ENCODE measurements at regions not wholly inside any gene's neighbourhood (a gene's known extent, or its start where the extent isn't known, plus 50 kb on each side); places are given as distances from the start of the nearest gene placed in this dataset.

GRCh38 chr5:125517973-125518550 is 771.6 kb upstream of the ZNF608 start:
- TF ChIP-seq POLR2A (IDR thresholded peaks at IDR 0.05; ENCODE audit: low read length) (no peak), GATA1 (IDR thresholded peaks at IDR 0.05; ENCODE audit: low read depth, low read length) (no peak)

All from erythroblast (primary cell).